Activated naive CD8-positive, alpha-beta T cell treated with anti-CD3 and anti-CD28 coated beads, Interleukin-2, amount 10 ng/mL, durations not matched to agents 7 days and 5 days (primary cell): ENCODE measurements at regions not wholly inside any gene's neighbourhood (a gene's known extent, or its start where the extent isn't known, plus 50 kb on each side); places are given as distances from the start of the nearest gene placed in this dataset.

ENCODE experiments used
- ATAC-seq: fragments of 150-1000 bp; cut with Tn5 transposase; one replicate; pipeline ENCODE4 v1.10.0; 2021; ENCODE audit warnings: low read depth, moderate library complexity
- POLR2A ChIA-PET: fragments of 350-600 bp; sonication (Branson Sonifier 250); formaldehyde crosslinking; loops from one replicate; lab custom pipeline; 2021; ENCODE audit warnings: antibody characterized with exemption; lab: Charles Lee
- DNase-seq: peaks from one replicate; pipeline ENCODE4 v3.0.0; 2021
- H3K27ac Mint-ChIP-seq: one replicate; pipeline ENCODE4 v1.8.0; 2022; ENCODE audit warnings: mild to moderate bottlenecking, mixed read lengths
- H3K27me3 Mint-ChIP-seq: one replicate; pipeline ENCODE4 v1.8.0; 2022; ENCODE audit warnings: mild to moderate bottlenecking, moderate library complexity, mixed read lengths
- H3K36me3 Mint-ChIP-seq: one replicate; pipeline ENCODE4 v1.8.0; 2021; ENCODE audit warnings: mild to moderate bottlenecking, mixed read lengths
- H3K4me1 Mint-ChIP-seq: one replicate; pipeline ENCODE4 v1.8.0; 2021; ENCODE audit warnings: mixed read lengths
- H3K4me3 Mint-ChIP-seq: one replicate; pipeline ENCODE4 v1.8.0; 2022; ENCODE audit warnings: mild to moderate bottlenecking, moderate library complexity, mixed read lengths
- H3K9me3 Mint-ChIP-seq: one replicate; pipeline ENCODE4 v1.8.0; 2021; ENCODE audit warnings: mixed read lengths

DNA sequence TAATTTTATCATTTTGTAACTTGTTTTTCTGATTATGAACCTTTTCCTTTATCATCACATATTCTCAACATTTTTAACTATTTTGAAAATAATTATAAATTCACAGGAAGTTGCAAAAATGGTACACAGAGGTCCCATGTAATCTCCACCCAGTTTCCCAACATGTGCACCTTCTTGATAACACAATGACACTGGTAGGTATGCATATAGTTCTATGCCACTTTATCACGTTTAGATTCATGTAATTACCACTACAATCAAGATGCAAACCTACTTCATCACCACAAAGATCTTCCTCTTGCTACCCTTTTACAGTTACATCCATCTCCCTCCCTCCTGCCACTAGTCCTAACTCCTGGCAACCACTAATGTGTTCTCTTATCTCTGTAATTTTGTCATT is 413.9 kb downstream of the SHQ1 start:
- no peak overlapping the region for H3K27ac Mint-ChIP-seq
- no peak for ATAC-seq
- peaks cover 37% of the 10 kb centered on the region for H3K36me3 Mint-ChIP-seq
- H3K4me3 Mint-ChIP-seq = no peak overlapping the region
- no peak for DNase-seq
- no peaks in the 10 kb centered on the region for H3K27me3 Mint-ChIP-seq
- H3K4me1 Mint-ChIP-seq = peaks cover 21% of the 10 kb centered on the region
- H3K9me3 Mint-ChIP-seq = no peaks in the 10 kb centered on the region
- POLR2A ChIA-PET = no interaction called here

- H3K36me3 Mint-ChIP-seq = peaks cover 27% of the 10 kb centered on the region
Observed at GRCh38 chr3:72432246-72432645, 416.0 kb downstream of the SHQ1 start.

GRCh38 chr3:72429589-72430353 is 418.5 kb downstream of the SHQ1 start:
- POLR2A ChIA-PET = no interaction called here
- Mint-ChIP-seq H3K4me1 (peaks cover 45% of the 10 kb centered on the region), H3K9me3 (peaks cover 1% of the 10 kb centered on the region), H3K27ac (no peak overlapping the region), H3K27me3 (no peaks in the 10 kb centered on the region), H3K4me3 (no peak overlapping the region), H3K36me3 (peaks cover 31% of the 10 kb centered on the region)
- ATAC-seq (no peak), DNase-seq (no peak)

More at GRCh38 chr3:72432246-72432645, 416.0 kb downstream of the SHQ1 start:
- Mint-ChIP-seq H3K4me1 (peaks cover 28% of the 10 kb centered on the region), H3K9me3 (no peaks in the 10 kb centered on the region), H3K27me3 (no peaks in the 10 kb centered on the region), H3K27ac (no peak overlapping the region), H3K4me3 (no peak overlapping the region)
- no peak for ATAC-seq
- POLR2A ChIA-PET = no interaction called here
- DNase-seq = no peak

DNA sequence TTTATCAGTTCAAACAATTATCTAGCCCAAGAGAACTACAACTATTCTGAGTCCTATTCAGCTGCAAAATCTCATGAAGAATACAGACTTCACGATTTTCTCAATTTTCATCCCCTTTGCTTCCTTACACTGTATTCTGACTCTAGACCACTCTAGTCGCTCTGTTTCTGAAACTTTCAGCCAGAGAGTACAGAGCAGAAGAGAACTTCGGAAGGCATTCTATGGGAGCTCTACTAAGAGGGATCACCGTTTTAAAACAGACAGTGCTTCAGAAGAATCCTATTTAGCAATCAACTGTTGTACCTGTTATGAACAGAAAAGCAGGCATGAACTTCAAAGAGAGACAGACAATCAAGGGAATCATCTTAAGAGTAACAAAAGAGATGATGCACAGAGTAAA is 419.4 kb downstream of the SHQ1 start:
- no peaks in the 10 kb centered on the region for H3K27me3 Mint-ChIP-seq
- peaks cover 1% of the 10 kb centered on the region for H3K9me3 Mint-ChIP-seq
- H3K36me3 Mint-ChIP-seq = peaks cover 30% of the 10 kb centered on the region
- no peak for DNase-seq
- H3K27ac Mint-ChIP-seq = no peak overlapping the region
- ATAC-seq = no peak
- H3K4me1 Mint-ChIP-seq = peaks cover 45% of the 10 kb centered on the region
- POLR2A ChIA-PET = no interaction called here
- no peak overlapping the region for H3K4me3 Mint-ChIP-seq

DNA sequence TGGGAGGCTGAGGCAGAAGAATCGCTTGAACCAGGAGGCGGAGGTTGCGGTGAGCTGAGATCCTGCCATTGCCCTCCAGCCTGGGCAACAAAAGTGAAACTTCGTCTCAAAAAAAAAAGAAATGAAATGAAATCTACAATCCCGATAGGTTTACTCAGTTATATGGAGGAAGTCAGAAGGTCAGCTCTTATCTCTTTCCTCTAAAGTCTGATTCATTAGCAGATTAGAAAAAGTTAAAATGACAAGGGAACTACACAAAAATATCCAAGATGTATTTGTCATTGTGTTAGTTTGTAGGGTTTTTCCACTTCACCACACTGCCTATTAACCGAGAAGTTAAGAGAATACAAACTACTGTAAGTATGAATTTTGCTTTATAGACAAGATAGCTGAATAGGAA is 420.6 kb downstream of the SHQ1 start:
- Mint-ChIP-seq H3K4me3 (no peak overlapping the region), H3K27ac (no peak overlapping the region), H3K36me3 (peaks cover 37% of the 10 kb centered on the region), H3K9me3 (peaks cover 1% of the 10 kb centered on the region), H3K4me1 (peaks cover 45% of the 10 kb centered on the region), H3K27me3 (no peaks in the 10 kb centered on the region)
- DNase-seq = no peak
- no peak for ATAC-seq
- POLR2A ChIA-PET = no interaction called here

DNA sequence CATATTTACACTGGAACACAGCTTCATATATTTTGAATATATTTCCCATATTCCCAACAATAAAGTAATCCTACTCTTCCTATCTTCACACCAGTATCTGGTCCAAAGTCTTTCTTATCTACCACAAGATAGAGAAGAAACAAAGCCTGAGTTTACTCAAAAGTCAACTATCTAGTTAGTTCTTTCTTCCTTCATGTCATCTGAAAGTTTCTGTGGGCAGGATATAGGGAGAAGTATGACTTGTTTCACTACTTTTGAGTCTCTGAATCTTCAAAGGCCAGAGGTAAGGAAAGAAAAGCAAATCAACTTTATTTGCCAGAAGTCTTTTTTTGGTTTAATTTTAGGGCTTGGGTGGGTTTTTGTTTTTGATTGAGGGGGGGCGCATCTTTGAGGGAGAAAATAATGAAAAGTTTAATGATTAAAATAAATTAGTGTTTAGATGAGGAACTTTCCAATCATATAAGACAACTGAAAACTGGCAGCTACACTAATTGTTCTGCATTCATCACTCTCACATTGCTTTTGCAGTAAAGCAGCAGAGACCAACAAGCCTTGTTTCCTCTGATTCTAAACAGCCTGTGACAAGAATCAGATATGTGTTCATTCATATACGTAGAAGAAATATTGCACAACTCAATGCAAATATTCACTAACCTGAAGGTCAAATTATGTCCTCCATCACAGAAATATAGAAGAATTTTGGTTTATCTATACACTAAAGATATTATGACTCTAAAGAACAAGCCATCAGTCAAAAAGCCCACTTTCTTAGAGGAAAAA is 421.4 kb downstream of the SHQ1 start:
- Mint-ChIP-seq H3K4me1 (peaks cover 41% of the 10 kb centered on the region), H3K4me3 (peak overlapping the region; percentile 57), H3K27me3 (no peaks in the 10 kb centered on the region), H3K9me3 (peaks cover 1% of the 10 kb centered on the region), H3K27ac (peak overlapping the region; percentile 64), H3K36me3 (peaks cover 38% of the 10 kb centered on the region)
- POLR2A ChIA-PET = no interaction called here
- DNase-seq (no peak), ATAC-seq (peak; percentile 73)

- Mint-ChIP-seq H3K36me3 (peaks cover 41% of the 10 kb centered on the region), H3K9me3 (peaks cover 6% of the 10 kb centered on the region), H3K4me1 (peaks cover 31% of the 10 kb centered on the region), H3K27me3 (no peaks in the 10 kb centered on the region), H3K27ac (no peak overlapping the region), H3K4me3 (no peak overlapping the region)
- DNase-seq = no peak
- POLR2A ChIA-PET = no interaction called here
- no peak for ATAC-seq
Observed at GRCh38 chr3:72423643-72424042, 424.6 kb downstream of the SHQ1 start.

- ATAC-seq (no peak), DNase-seq (no peak)
- Mint-ChIP-seq H3K9me3 (peaks cover 6% of the 10 kb centered on the region), H3K4me1 (peaks cover 17% of the 10 kb centered on the region), H3K4me3 (no peak overlapping the region), H3K27me3 (no peaks in the 10 kb centered on the region), H3K36me3 (peaks cover 38% of the 10 kb centered on the region), H3K27ac (no peak overlapping the region)
- POLR2A ChIA-PET = no interaction called here
Observed at GRCh38 chr3:72421786-72422185, 426.5 kb downstream of the SHQ1 start.

DNA sequence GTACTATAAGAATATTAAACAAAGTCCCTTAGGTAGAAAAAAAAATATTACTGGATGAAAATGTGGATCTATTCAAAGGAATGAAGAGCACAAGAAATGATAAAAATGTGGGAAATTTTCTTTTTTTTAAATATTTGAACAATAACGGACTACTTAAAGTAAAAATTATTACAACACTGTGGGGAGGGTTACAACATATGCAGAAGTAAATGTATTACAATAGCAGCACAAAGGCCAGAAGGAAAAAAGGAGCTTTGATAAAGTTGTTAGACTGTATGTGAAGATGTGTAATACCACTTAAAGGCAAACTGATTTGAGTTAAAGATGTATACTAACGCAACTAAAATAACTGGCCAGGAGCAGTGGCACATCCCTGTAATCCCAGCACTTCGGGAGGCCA is 427.1 kb downstream of the SHQ1 start:
- Mint-ChIP-seq H3K9me3 (peaks cover 5% of the 10 kb centered on the region), H3K36me3 (peaks cover 36% of the 10 kb centered on the region), H3K27ac (no peak overlapping the region), H3K4me3 (no peak overlapping the region), H3K4me1 (peaks cover 11% of the 10 kb centered on the region), H3K27me3 (no peaks in the 10 kb centered on the region)
- POLR2A ChIA-PET = no interaction called here
- DNase-seq = no peak
- no peak for ATAC-seq

DNA sequence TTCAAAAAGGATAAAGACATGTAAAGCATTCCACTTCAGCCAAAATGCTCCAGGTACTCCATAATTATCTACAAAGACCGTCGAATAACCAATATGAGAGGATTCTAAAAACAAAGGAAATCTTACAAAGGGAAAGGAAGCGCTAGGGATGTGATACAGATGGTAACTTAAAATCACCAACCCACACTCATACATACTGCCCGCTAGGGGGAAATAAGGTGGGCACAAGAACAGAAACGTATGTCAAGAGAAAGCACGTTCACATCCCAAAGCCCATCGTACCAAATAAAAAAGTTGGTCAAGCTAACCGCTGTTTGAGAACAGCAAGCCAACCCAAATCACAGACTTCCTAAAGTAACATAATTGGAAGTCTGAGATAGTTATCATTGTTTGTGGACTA is 429.4 kb downstream of the SHQ1 start:
- DNase-seq = no peak
- Mint-ChIP-seq H3K4me1 (peaks cover 1% of the 10 kb centered on the region), H3K4me3 (no peak overlapping the region), H3K9me3 (peaks cover 6% of the 10 kb centered on the region), H3K27me3 (no peaks in the 10 kb centered on the region), H3K27ac (no peak overlapping the region), H3K36me3 (peaks cover 35% of the 10 kb centered on the region)
- POLR2A ChIA-PET = no interaction called here
- ATAC-seq = no peak

DNA sequence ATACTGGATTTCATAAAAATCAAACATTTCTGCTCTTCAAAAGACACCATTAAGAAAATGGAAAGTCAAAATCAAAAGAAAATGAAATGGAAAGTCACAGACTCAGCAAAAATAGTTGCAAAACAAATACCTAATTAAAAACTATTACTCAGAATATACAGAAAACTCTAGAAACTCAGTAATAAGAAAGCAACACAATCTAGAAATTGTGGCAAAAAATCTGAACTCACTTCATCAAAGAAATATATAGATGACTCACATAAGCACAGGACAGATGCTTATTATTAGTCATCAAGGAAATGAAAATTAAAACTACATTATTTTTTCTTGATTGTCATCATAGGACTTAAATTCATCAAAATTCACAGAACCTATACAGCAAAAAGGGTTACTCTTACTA is 430.0 kb downstream of the SHQ1 start:
- POLR2A ChIA-PET = no interaction called here
- Mint-ChIP-seq H3K27me3 (no peaks in the 10 kb centered on the region), H3K9me3 (peaks cover 6% of the 10 kb centered on the region), H3K27ac (no peak overlapping the region), H3K4me3 (no peak overlapping the region), H3K36me3 (peaks cover 32% of the 10 kb centered on the region), H3K4me1 (peaks cover 4% of the 10 kb centered on the region)
- ATAC-seq (no peak), DNase-seq (no peak)

DNA sequence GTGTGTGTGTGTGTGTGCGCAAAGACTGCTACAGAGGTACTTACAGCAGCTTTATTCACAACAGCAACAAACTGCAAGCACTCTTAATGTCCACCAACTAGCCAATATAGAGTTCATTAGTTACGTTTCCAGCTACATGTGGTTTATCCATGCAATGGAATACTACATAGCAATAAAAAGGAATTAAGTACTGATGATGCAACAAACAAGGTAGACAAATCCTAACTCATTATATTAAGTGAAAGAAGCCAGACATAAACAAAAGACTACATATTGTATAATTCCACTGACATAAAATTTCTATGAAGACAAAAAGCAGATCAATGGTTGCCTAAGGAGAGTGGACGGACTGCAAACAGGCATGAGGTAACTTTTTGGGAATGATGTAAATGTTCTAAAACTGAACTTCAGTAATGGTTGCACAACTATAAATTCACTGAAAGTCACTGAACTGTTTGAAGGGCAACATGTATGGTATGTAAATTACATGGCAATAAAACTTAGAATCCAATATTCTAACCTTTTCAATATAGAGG is 433.7 kb downstream of the SHQ1 start:
- H3K4me1 Mint-ChIP-seq = peaks cover 28% of the 10 kb centered on the region
- POLR2A ChIA-PET = no interaction called here
- DNase-seq = no peak
- H3K4me3 Mint-ChIP-seq = no peak overlapping the region
- H3K9me3 Mint-ChIP-seq = peaks cover 1% of the 10 kb centered on the region
- no peak for ATAC-seq
- no peaks in the 10 kb centered on the region for H3K27me3 Mint-ChIP-seq
- no peak overlapping the region for H3K27ac Mint-ChIP-seq
- peaks cover 27% of the 10 kb centered on the region for H3K36me3 Mint-ChIP-seq

DNA sequence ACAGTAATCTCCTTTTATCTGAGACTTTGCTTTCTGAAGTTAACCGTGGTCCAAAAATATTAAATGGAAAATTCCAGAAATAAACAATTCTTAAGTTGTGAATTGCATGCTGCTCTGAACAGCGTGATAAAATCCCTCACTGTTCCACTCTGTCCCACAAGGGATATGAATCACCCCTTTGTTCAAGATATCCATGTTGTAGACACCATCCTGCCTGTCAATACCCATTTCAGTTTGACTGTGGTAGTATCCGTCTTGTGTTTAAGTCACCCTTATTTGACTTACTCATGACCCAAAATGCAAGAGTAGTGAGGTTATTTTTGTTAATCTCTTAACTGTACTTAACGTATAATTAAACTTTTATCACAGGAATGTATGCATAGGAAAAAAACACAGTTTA is 435.0 kb downstream of the SHQ1 start:
- no peaks in the 10 kb centered on the region for H3K27me3 Mint-ChIP-seq
- H3K27ac Mint-ChIP-seq = no peak overlapping the region
- POLR2A ChIA-PET = no interaction called here
- no peak for DNase-seq
- peaks cover 36% of the 10 kb centered on the region for H3K4me1 Mint-ChIP-seq
- no peak for ATAC-seq
- H3K9me3 Mint-ChIP-seq = peaks cover 1% of the 10 kb centered on the region
- H3K36me3 Mint-ChIP-seq = peaks cover 23% of the 10 kb centered on the region
- H3K4me3 Mint-ChIP-seq = no peak overlapping the region
